Right lobe of liver (tissue), 4 donors: ENCODE measurements at regions not wholly inside any gene's neighbourhood (a gene's known extent, or its start where the extent isn't known, plus 50 kb on each side); places are given as distances from the start of the nearest gene placed in this dataset.

Experiments used
- POLR2A ChIP-seq: fragments of 450-650 bp; IDR thresholded peaks from one replicate; pipeline ENCODE4 v1.6.1; 2017; ENCODE audit warnings: antibody characterized with exemption, mild to moderate bottlenecking
- TF ChIP-seq, protein P1 (sequence below), 4 donors: fragments of 200-600 bp in 3 of 4; fragments of 450-650 bp in 1 of 4; IDR thresholded peaks; one replicate each; pipeline versions ENCODE4 v1.5.1 to v1.8.0; 2016 to 2022; ENCODE audit warnings: antibody characterized with exemption in 4 of 4, mild to moderate bottlenecking in 2 of 4
- donor health status: DM: no; HTN: no; CAD: no.
- donor health status: DM: no; HTN: no; CAD: no.
- donor health status: DM: no; HTN: yes; CAD: no.

- TF ChIP-seq, protein P1, sequence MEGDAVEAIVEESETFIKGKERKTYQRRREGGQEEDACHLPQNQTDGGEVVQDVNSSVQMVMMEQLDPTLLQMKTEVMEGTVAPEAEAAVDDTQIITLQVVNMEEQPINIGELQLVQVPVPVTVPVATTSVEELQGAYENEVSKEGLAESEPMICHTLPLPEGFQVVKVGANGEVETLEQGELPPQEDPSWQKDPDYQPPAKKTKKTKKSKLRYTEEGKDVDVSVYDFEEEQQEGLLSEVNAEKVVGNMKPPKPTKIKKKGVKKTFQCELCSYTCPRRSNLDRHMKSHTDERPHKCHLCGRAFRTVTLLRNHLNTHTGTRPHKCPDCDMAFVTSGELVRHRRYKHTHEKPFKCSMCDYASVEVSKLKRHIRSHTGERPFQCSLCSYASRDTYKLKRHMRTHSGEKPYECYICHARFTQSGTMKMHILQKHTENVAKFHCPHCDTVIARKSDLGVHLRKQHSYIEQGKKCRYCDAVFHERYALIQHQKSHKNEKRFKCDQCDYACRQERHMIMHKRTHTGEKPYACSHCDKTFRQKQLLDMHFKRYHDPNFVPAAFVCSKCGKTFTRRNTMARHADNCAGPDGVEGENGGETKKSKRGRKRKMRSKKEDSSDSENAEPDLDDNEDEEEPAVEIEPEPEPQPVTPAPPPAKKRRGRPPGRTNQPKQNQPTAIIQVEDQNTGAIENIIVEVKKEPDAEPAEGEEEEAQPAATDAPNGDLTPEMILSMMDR (IDR thresholded peaks at IDR 0.05), result no peak
- TF ChIP-seq POLR2A, result no peak
Observed at GRCh38 chr16:63978240-63978639, 1143.6 kb downstream of the CDH11 start.
